Breast epithelium (tissue), 4 donors: ENCODE measurements at regions not wholly inside any gene's neighbourhood (a gene's known extent, or its start where the extent isn't known, plus 50 kb on each side); places are given as distances from the start of the nearest gene placed in this dataset.

Source experiments
- DNase-seq, 2 donors: peaks; one replicate each; pipeline ENCODE4 v3.0.0-alpha.2; 2019; ENCODE audit warnings: low spot score in 2 of 2
- H3K27ac ChIP-seq, 2 donors: fragments of 200-600 bp; sonication (generic) in 1 of 2; one replicate each; pipeline ENCODE4 v1.5.1; 2016 to 2019; ENCODE audit warnings: mild to moderate bottlenecking in 1 of 2
- H3K27me3 ChIP-seq, 2 donors: fragments of 200-600 bp; sonication (generic) in 1 of 2; one replicate each; pipeline versions ENCODE4 v1.5.1 to v1.6.0; 2017 to 2019; ENCODE audit warnings: control low read depth in 1 of 2, mild to moderate bottlenecking in 1 of 2
- H3K36me3 ChIP-seq: fragments of 200-600 bp; one replicate; pipeline ENCODE4 v1.5.1; 2019
- H3K4me1 ChIP-seq, 2 donors: fragments of 200-600 bp; sonication (generic); one replicate each; pipeline ENCODE4 v1.5.1; 2016 to 2019; ENCODE audit warnings: control low read depth in 1 of 2
- H3K4me3 ChIP-seq, 3 donors: fragments of 200-600 bp; sonication (generic); 1 replicate in 2 of 3; 2 replicates in 1 of 3; pipeline ENCODE4 v1.5.1; 2016 to 2019; ENCODE audit warnings: mild to moderate bottlenecking in 3 of 3, moderate library complexity in 2 of 3
- H3K9me3 ChIP-seq, 2 donors: fragments of 200-600 bp; sonication (generic) in 1 of 2; one replicate each; pipeline ENCODE4 v1.5.1; 2016 to 2019; ENCODE audit warnings: control low read depth in 1 of 2
- CTCF ChIP-seq, 3 donors: fragments of 450-650 bp; IDR thresholded peaks; one replicate each; pipeline ENCODE4 v1.5.1; 2016 to 2017; ENCODE audit warnings: antibody characterized with exemption in 3 of 3, mild to moderate bottlenecking in 3 of 3, moderate library complexity in 3 of 3
- POLR2A ChIP-seq: fragments of 450-650 bp; IDR thresholded peaks from one replicate; pipeline ENCODE4 v1.6.1; 2016; ENCODE audit warnings: antibody characterized with exemption, mild to moderate bottlenecking, moderate library complexity
- POLR2AphosphoS5 ChIP-seq, 3 donors: sonication (generic); formaldehyde crosslinking; IDR thresholded peaks; one replicate each; pipeline ENCODE4 v1.6.1; 2017; ENCODE audit warnings: antibody characterized with exemption in 3 of 3
- intact Hi-C: fragments of 100-400 bp; cut with DNase I; formaldehyde crosslinking; loops from one replicate; pipeline ENCODE4 v1.15.1; 2023; ENCODE audit warnings: low total_unique reads

- intact Hi-C loops, result no loop called here
- Histone ChIP-seq H3K36me3 (no peaks in the 10 kb centered on the region), H3K9me3 (no peaks in the 10 kb centered on the region), H3K27me3 (no peaks in the 10 kb centered on the region), H3K27ac (no peak overlapping the region), H3K4me1 (no peaks in the 10 kb centered on the region), H3K4me3 (no peak overlapping the region)
- no peak for DNase-seq
- TF ChIP-seq POLR2A (no peak), CTCF (IDR thresholded peaks at IDR 0.05) (no peak), POLR2AphosphoS5 (IDR thresholded peaks at IDR 0.05) (no peak)
Measured at GRCh38 chr7:81526971-81527370, 242.9 kb downstream of the HGF start.

- Histone ChIP-seq H3K4me1 (no peaks in the 10 kb centered on the region), H3K4me3 (no peak overlapping the region), H3K9me3 (no peaks in the 10 kb centered on the region), H3K27me3 (no peaks in the 10 kb centered on the region), H3K27ac (no peak overlapping the region), H3K36me3 (no peaks in the 10 kb centered on the region)
- no peak for DNase-seq
- intact Hi-C loops, result no loop called here
- no peak for TF ChIP-seq POLR2A
- no peak for TF ChIP-seq CTCF (IDR thresholded peaks at IDR 0.05)
- TF ChIP-seq POLR2AphosphoS5 (IDR thresholded peaks at IDR 0.05), result no peak
Measured at GRCh38 chr7:81525841-81526240, 244.0 kb downstream of the HGF start.

- Histone ChIP-seq H3K4me1 (no peaks in the 10 kb centered on the region), H3K27ac (no peak overlapping the region), H3K9me3 (no peaks in the 10 kb centered on the region), H3K4me3 (no peak overlapping the region), H3K36me3 (no peaks in the 10 kb centered on the region), H3K27me3 (no peaks in the 10 kb centered on the region)
- intact Hi-C loops, result no loop called here
- no peak for TF ChIP-seq POLR2A
- no peak for TF ChIP-seq CTCF (IDR thresholded peaks at IDR 0.05)
- no peak for TF ChIP-seq POLR2AphosphoS5 (IDR thresholded peaks at IDR 0.05)
- DNase-seq, result no peak
Measured at GRCh38 chr7:81519886-81520285, 250.0 kb downstream of the HGF start.

- Histone ChIP-seq H3K4me1 (no peaks in the 10 kb centered on the region), H3K9me3 (no peaks in the 10 kb centered on the region)
- TF ChIP-seq CTCF (IDR thresholded peaks at IDR 0.05) (no peak), POLR2AphosphoS5 (IDR thresholded peaks at IDR 0.05) (no peak), POLR2A (no peak)
Measured at GRCh38 chr7:81516898-81517297, 252.9 kb downstream of the HGF start.

GRCh38 chr7:81515009-81515408, 254.8 kb downstream of the HGF start:
- H3K27me3 ChIP-seq, result no peaks in the 10 kb centered on the region
- TF ChIP-seq CTCF (IDR thresholded peaks at IDR 0.05) (no peak), POLR2A (no peak), POLR2AphosphoS5 (IDR thresholded peaks at IDR 0.05) (no peak)
- H3K9me3 ChIP-seq, result no peaks in the 10 kb centered on the region
- intact Hi-C loops, result no loop called here
- H3K27ac ChIP-seq, result no peak overlapping the region
- no peak overlapping the region for H3K4me3 ChIP-seq
- no peaks in the 10 kb centered on the region for H3K36me3 ChIP-seq
- DNase-seq, result no peak
- H3K4me1 ChIP-seq, result no peaks in the 10 kb centered on the region

More at GRCh38 chr7:81516898-81517297, 252.9 kb downstream of the HGF start:
- intact Hi-C loops, result no loop called here
- no peaks in the 10 kb centered on the region for H3K36me3 ChIP-seq
- no peaks in the 10 kb centered on the region for H3K27me3 ChIP-seq
- H3K27ac ChIP-seq, result no peak overlapping the region
- H3K4me3 ChIP-seq, result no peak overlapping the region
- DNase-seq, result no peak
